Kasumi-1 (cell line): ENCODE measurements at regions not wholly inside any gene's neighbourhood (a gene's known extent, or its start where the extent isn't known, plus 50 kb on each side); places are given as distances from the start of the nearest gene placed in this dataset.
A peak's percentile ranks its signal among the peaks of the same experiment; 100 is the strongest.

ENCODE experiments used
- DNase-seq, 2 experiments: peaks; one replicate each; lab custom pipeline; 2025; lab: John Stamatoyannopoulos, UW

DNA sequence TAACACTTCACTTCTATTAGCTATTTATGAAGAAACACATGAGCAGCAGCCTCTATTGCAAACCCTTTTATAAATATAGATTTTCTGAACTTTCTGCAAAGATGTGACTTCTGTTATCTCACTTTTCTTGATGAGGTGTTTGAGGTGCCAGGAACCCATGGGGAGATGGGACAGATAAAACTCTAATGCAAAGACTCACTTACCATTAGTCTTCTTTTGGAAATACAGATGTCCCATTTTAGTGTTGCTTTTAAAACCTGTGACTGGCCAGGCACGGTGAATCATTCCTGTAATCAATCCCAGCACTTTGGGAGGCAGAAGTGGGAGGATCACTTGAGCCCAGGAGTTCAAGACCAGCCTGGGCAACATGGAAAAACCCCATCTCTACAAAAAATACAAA lies 171.3 kb upstream of the GAS1 start:
- DNase-seq = no peak

DNA sequence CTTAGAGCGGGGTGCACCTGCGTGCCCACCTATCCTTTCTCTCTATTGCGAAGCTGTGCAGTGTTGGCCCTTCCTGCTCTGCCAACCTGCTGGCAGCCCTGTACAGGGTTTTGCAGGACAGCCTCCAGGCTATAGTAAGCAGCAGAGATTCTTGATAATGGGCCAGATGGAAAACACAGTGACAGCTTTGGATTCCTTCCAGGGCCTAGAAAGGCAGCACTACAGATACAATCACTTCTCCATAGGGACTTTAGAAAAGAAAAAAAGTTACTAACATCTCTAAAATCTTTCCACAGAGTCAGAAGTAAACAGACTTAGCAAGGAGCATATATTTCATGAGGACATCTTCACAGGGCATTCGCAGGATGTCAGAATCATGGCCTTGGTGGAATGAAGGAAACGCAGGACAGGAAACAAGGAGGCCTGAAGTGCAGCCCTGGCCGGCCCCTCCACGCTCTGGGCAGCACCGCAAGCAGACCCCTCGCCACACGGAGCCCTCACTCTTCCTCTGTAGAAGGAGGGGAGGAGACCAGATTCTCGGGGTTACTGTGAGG lies 172.1 kb upstream of the GAS1 start:
- no peak for DNase-seq

DNA sequence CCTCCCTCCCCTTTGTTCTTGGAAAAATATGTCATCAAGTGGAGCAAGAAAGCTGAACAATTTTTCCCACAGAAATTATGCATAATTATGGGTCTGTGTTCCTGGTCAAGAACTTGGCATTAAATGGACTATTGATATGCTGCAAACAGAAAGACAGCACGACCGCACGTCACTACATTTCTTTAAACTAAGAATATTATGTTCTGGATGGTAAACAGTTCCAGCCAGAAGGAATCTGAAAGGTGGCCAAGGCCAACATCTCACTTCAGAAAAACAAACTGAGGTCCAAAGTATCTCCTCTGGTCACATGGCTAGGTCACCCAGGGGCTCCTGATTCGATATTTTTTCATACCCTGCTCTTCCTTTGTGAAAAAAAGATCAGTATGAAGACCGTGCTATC lies 173.3 kb upstream of the GAS1 start:
- DNase-seq = no peak

- peak; percentile 10 to 14 for DNase-seq
Measured at GRCh38 chr9:87122947-87123685, 175.8 kb upstream of the GAS1 start.

DNA sequence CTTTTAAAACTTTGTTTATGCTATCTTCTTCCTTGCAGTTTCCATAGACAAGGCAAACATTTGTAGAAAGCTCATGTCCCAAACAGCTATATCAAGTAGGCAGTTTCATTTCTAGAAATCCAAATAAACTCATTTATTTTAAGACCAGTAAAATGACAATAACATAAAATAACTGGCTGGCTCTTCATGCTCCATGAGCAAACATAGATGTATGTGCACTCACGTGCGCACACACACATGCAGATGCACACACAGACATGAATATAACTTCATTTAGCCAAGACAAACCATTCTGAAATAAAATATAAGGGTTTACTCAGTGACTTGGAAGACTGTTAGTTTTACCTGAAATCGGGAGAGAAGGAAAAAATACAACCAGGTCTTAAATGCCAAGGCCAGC lies 176.5 kb upstream of the GAS1 start:
- DNase-seq = no peak

- no peak for DNase-seq
Measured at GRCh38 chr9:87125819-87126218, 178.5 kb upstream of the GAS1 start.

GRCh38 chr9:87127543-87127942 lies 180.2 kb upstream of the GAS1 start:
- no peak for DNase-seq

- DNase-seq = no peak
Measured at GRCh38 chr9:87127978-87128614, 180.8 kb upstream of the GAS1 start.

DNA sequence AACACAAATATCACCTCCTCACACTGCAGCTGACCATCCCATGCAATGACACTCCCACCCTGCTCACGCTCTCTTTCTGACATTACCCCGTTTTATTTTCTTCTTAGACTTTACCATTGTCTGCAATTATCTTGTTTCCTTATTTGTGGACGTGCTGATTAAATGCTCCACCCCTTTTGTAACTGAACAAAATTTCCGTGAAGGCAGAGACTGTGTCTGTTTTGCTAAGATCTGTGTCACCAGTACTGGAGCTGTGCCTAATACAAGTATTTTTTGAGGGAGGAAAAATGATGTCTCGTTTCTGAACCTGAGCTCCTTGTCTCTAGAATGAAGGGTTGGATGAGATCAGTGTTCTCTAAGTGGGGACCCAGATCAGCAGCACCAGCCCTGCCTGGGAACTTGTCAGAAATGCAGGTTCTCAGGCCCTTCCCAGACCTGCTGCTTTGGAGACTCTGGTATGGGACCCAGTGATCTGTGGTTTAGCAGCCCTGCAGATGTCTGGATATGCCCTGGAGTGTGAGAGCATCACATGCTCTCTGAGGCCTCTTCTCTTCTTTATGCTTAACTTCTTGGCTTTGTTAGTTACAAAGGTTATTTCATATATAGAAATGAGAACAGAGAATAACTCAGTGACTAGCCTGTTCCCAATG lies 181.7 kb upstream of the GAS1 start:
- DNase-seq = no peak

DNA sequence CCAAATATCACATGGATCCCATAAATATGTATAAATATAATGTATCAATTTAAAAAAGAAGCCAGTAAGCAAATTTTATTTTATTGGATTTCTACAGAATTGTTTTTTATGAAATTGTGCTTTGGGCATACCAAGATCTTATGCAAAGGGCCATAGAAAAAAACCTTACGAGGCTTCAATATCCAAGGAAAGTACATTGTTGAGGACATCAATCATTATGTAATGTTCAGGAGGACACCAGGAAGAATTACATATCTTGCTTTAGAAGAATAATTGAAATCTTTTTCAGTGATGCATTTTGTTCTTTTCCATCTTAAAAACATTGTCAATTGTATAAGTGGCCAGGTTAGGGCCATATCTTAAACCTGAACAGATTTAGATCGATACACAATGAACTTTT lies 187.8 kb upstream of the GAS1 start:
- no peak for DNase-seq

DNA sequence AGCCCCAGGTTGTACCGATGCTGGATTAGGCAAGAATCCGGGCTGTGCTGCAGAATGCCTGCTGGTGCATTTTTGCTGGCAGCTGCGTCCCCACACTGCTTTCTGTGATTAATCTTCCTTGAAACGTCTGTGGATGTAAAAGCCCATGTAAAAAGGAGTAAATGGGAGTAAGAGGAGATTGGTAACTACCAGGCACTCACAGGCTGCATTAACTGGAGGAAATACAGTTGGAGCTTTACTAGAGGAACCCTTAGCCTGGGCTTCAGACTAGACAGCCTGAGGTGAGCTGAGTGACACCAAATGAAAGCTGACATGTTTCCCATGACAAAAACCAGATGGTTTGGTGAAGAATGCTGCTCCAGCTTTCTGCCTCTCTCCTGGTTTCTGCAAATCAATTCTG lies 190.4 kb upstream of the GAS1 start:
- DNase-seq = no peak

- no peak for DNase-seq
Measured at GRCh38 chr9:87138128-87139040, 191.1 kb upstream of the GAS1 start.

GRCh38 chr9:87139099-87139730 lies 191.9 kb upstream of the GAS1 start:
- DNase-seq = no peak

DNA sequence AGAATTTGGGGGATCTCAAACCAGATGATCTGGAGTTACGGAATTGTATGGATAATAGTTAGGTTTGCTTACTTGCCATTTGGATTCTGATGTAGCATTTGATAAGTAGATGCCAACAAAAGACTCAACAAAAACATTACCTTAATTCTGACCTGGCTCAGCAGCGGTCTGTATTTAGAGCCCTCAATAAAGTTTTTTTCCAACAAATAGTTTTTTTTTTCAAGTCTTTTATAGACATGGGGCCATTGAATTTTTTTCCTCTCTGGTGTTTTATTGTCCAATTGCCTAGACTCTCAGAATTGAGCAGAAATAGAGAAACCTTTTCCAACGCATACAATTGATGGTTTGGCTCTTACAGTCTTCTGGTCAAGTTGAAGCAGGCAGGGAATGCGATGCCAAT lies 192.8 kb upstream of the GAS1 start:
- no peak for DNase-seq

DNA sequence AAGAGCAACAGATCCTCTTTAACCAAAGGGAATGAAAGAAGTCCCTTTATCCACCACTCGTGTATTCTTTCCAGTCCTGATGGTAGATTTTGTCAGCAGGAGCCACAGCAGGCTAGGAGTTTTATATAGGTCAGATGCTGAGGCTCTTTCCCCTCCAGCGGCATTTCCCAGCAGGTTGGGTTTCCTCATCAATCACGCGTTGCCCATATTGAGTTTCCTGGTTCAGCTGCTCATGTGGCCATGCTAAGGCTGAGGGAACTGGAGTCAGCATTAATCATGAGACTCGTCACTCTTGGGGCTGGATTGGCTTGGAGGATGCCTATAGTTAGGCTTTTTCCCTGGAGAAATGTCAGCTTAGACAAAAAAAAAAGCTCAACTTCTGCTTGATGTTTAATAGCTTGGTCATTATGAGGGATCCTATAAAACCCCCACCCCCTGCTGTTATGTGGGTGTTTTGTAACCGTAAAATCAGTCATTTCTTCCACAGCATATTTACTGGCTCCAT lies 193.4 kb upstream of the GAS1 start:
- no peak for DNase-seq

- no peak for DNase-seq
Measured at GRCh38 chr9:87141124-87141523, 193.8 kb upstream of the GAS1 start.

GRCh38 chr9:87146933-87147332 lies 199.6 kb upstream of the GAS1 start:
- no peak for DNase-seq

DNA sequence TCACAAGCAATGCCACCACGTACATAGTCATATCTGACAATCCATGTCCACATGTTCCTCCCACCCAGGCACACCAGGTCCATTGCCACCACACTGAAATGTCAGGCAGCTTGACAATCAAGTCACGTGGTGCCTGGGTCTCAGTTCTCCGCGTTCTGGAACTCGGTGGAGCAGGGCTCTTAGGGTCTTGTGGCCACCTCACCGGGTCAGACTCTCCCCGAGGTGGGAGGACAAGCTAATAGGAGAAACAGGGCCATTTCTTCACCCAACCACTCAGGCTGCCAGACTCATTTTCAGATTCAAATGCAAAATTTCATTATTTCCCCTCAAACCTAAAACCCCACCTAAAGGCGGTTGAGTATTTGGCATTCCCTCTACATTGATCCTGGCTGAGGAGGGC lies 200.5 kb upstream of the GAS1 start:
- DNase-seq = no peak

- no peak for DNase-seq
Measured at GRCh38 chr9:87148331-87149104, 201.2 kb upstream of the GAS1 start.

DNA sequence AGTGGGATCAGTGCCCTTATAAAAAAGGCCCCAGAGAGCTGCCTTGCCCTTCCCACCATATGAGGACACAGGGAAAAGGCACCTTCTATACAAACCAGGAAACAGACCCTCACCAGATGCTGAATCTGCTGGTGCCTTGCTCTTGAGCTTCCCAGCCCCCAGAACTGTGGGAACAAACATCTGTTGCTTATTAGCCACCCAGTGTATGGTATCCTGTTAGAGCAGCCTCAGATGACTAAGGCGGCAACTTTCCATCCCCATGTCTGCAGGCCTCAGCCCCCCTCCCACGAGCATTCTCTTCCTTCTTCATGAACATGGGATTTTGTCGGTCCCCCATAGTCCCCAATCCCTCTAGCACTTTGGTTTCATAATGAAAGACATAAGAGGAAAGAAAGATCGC lies 202.5 kb upstream of the GAS1 start:
- no peak for DNase-seq

- DNase-seq = no peak
Measured at GRCh38 chr9:87152256-87152655, 204.9 kb upstream of the GAS1 start.
